ENCODE measurements at regions not wholly inside any gene's neighbourhood (a gene's known extent, or its start where the extent isn't known, plus 50 kb on each side); places are given as distances from the start of the nearest gene placed in this dataset.
"Not testable (repeated sequence)": the region's sequence is repeated elsewhere in the genome, so short reads cannot be mapped to it uniquely, and the experiment has no call there.

GRCh38 chr12:86772696-86773095 lies 516.5 kb upstream of the MGAT4C start:
- no peak for DNase-seq (ENCODE audit: low spot score)

- DNase-seq (ENCODE audit: low spot score) = no peak
Observed at GRCh38 chr12:86770871-86771270, 514.7 kb upstream of the MGAT4C start.

- no peak for DNase-seq (ENCODE audit: low spot score)
Observed at GRCh38 chr12:86748894-86749293, 492.7 kb upstream of the MGAT4C start.

GRCh38 chr12:86744547-86745212 lies 488.5 kb upstream of the MGAT4C start:
- no peak for DNase-seq (ENCODE audit: low spot score)

- no peak for DNase-seq (ENCODE audit: low spot score)
Observed at GRCh38 chr12:86743875-86744536, 487.8 kb upstream of the MGAT4C start.

- no peak for DNase-seq (ENCODE audit: low spot score)
Observed at GRCh38 chr12:86741531-86741930, 485.3 kb upstream of the MGAT4C start.

GRCh38 chr12:86735851-86736250 lies 479.7 kb upstream of the MGAT4C start:
- DNase-seq (ENCODE audit: low spot score) = no peak

GRCh38 chr12:86735072-86735471 lies 478.9 kb upstream of the MGAT4C start:
- no peak for DNase-seq (ENCODE audit: low spot score)

GRCh38 chr12:86730233-86730632 lies 474.0 kb upstream of the MGAT4C start:
- DNase-seq (ENCODE audit: low spot score) = no peak

GRCh38 chr12:86729739-86730138 lies 473.5 kb upstream of the MGAT4C start:
- DNase-seq (ENCODE audit: low spot score) = no peak

- DNase-seq (ENCODE audit: low spot score) = no peak
Observed at GRCh38 chr12:86727160-86727559, 471.0 kb upstream of the MGAT4C start.

GRCh38 chr12:86724716-86725115 lies 468.5 kb upstream of the MGAT4C start:
- DNase-seq (ENCODE audit: low spot score) = no peak

- DNase-seq (ENCODE audit: low spot score) = no peak
Observed at GRCh38 chr12:86723326-86723725, 467.1 kb upstream of the MGAT4C start.

- no peak for DNase-seq (ENCODE audit: low spot score)
Observed at GRCh38 chr12:86721713-86722397, 465.7 kb upstream of the MGAT4C start.

- no peak for DNase-seq (ENCODE audit: low spot score)
Observed at GRCh38 chr12:86719381-86719780, 463.2 kb upstream of the MGAT4C start.

GRCh38 chr12:86713121-86713520 lies 456.9 kb upstream of the MGAT4C start:
- DNase-seq (ENCODE audit: low spot score) = no peak

GRCh38 chr12:86712425-86712843 lies 456.2 kb upstream of the MGAT4C start:
- DNase-seq (ENCODE audit: low spot score) = no peak

GRCh38 chr12:86711731-86712130 lies 455.5 kb upstream of the MGAT4C start:
- DNase-seq (ENCODE audit: low spot score) = no peak

- DNase-seq (ENCODE audit: low spot score) = no peak
Observed at GRCh38 chr12:86710109-86710508, 453.9 kb upstream of the MGAT4C start.

- DNase-seq (ENCODE audit: low spot score) = not testable (repeated sequence)
Observed at GRCh38 chr12:86709017-86709416, 452.8 kb upstream of the MGAT4C start.

- no peak for DNase-seq (ENCODE audit: low spot score)
Observed at GRCh38 chr12:86698641-86698980, 442.4 kb upstream of the MGAT4C start.

GRCh38 chr12:86697916-86698640 lies 441.9 kb upstream of the MGAT4C start:
- no peak for DNase-seq (ENCODE audit: low spot score)

All from putamen (tissue), 1 donor.